ENCODE measurements at regions not wholly inside any gene's neighbourhood (a gene's known extent, or its start where the extent isn't known, plus 50 kb on each side); places are given as distances from the start of the nearest gene placed in this dataset.

DNA sequence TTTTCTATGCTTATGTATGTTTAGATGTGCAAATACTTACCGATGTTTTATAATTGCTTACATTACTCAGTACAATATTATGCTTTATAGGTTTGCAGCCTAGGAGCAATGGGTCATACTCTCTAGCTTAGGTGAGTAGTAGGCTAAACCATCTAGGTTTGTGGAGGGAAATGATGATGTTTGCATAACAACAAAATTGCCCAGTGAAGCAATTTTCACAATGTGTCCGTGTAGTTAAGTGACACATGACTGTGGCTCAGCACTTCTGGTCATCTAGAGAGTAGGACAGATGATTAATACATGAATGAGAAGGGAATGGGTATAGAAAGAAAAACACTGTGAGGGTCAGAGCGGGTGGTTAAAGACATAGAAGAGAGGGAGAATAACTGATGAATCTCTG, 2116.2 kb upstream of the PIK3C3 start:
- Histone ChIP-seq H3K4me1 (no peaks in the 10 kb centered on the region), H3K27me3 (replicated peaks; ENCODE audit: control insufficient read depth, insufficient read depth, low read length) (no peaks in the 10 kb centered on the region), H3K9me3 (no peaks in the 10 kb centered on the region), H3K4me3 (ENCODE audit: low read depth, low read length) (no peak overlapping the region), H3K36me3 (ENCODE audit: control insufficient read depth, insufficient read depth, low read length) (no peaks in the 10 kb centered on the region)
- BruUV-seq (replicated peaks), result no TSS peak
- Mint-ChIP-seq H3K9me3 (ENCODE audit: unreplicated experiment) (no peaks in the 10 kb centered on the region), H3K27ac (ENCODE audit: unreplicated experiment) (no peak overlapping the region), H3K4me1 (ENCODE audit: low read depth, unreplicated experiment) (peaks cover 5% of the 10 kb centered on the region), H3K27me3 (ENCODE audit: insufficient read depth, unreplicated experiment) (peaks cover 4% of the 10 kb centered on the region), H3K36me3 (ENCODE audit: insufficient read depth, unreplicated experiment) (no peaks in the 10 kb centered on the region), H3K4me3 (ENCODE audit: unreplicated experiment) (no peak overlapping the region)
- no peak for DNase-seq
- no peak for TF ChIP-seq CTCF (IDR thresholded peaks at IDR 0.05; ENCODE audit: insufficient read depth in 1 of 2, low read depth in 1 of 2, low read length in 1 of 2, severe bottlenecking in 1 of 2, unreplicated experiment in 1 of 2)
- POLR2A ChIA-PET, result no interaction called here
- CTCF ChIA-PET, result no interaction called here
- intact Hi-C loops (cut with micrococcal nuclease; ENCODE audit: unreplicated experiment), result no loop called here

- Mint-ChIP-seq H3K4me3 (ENCODE audit: unreplicated experiment) (no peak overlapping the region), H3K27me3 (ENCODE audit: insufficient read depth, unreplicated experiment) (no peaks in the 10 kb centered on the region), H3K36me3 (ENCODE audit: insufficient read depth, unreplicated experiment) (no peaks in the 10 kb centered on the region), H3K4me1 (ENCODE audit: low read depth, unreplicated experiment) (no peaks in the 10 kb centered on the region), H3K27ac (ENCODE audit: unreplicated experiment) (no peak overlapping the region), H3K9me3 (ENCODE audit: unreplicated experiment) (no peaks in the 10 kb centered on the region)
- Histone ChIP-seq H3K27me3 (replicated peaks; ENCODE audit: control insufficient read depth, insufficient read depth, low read length) (no peaks in the 10 kb centered on the region), H3K4me3 (ENCODE audit: low read depth, low read length) (no peak overlapping the region), H3K9me3 (no peaks in the 10 kb centered on the region), H3K4me1 (no peaks in the 10 kb centered on the region), H3K36me3 (ENCODE audit: control insufficient read depth, insufficient read depth, low read length) (no peaks in the 10 kb centered on the region)
- no peak for DNase-seq
- CTCF ChIA-PET, result no interaction called here
- intact Hi-C loops (cut with micrococcal nuclease; ENCODE audit: unreplicated experiment), result no loop called here
- BruUV-seq (replicated peaks), result no TSS peak
- POLR2A ChIA-PET, result no interaction called here
- no peak for TF ChIP-seq CTCF (IDR thresholded peaks at IDR 0.05; ENCODE audit: insufficient read depth in 1 of 2, low read depth in 1 of 2, low read length in 1 of 2, severe bottlenecking in 1 of 2, unreplicated experiment in 1 of 2)
These were observed 2119.6 kb upstream of the PIK3C3 start for GRCh38 chr18:39835303-39836030.

GRCh38 chr18:39834636-39835035, 2120.4 kb upstream of the PIK3C3 start:
- no peak for TF ChIP-seq CTCF (IDR thresholded peaks at IDR 0.05; ENCODE audit: insufficient read depth in 1 of 2, low read depth in 1 of 2, low read length in 1 of 2, severe bottlenecking in 1 of 2, unreplicated experiment in 1 of 2)
- Mint-ChIP-seq H3K4me3 (ENCODE audit: unreplicated experiment) (no peak overlapping the region), H3K4me1 (ENCODE audit: low read depth, unreplicated experiment) (no peaks in the 10 kb centered on the region), H3K36me3 (ENCODE audit: insufficient read depth, unreplicated experiment) (no peaks in the 10 kb centered on the region), H3K27ac (ENCODE audit: unreplicated experiment) (no peak overlapping the region), H3K9me3 (ENCODE audit: unreplicated experiment) (no peaks in the 10 kb centered on the region), H3K27me3 (ENCODE audit: insufficient read depth, unreplicated experiment) (no peaks in the 10 kb centered on the region)
- intact Hi-C loops (cut with micrococcal nuclease; ENCODE audit: unreplicated experiment), result no loop called here
- Histone ChIP-seq H3K4me1 (no peaks in the 10 kb centered on the region), H3K4me3 (ENCODE audit: low read depth, low read length) (no peak overlapping the region), H3K36me3 (ENCODE audit: control insufficient read depth, insufficient read depth, low read length) (no peaks in the 10 kb centered on the region), H3K27me3 (replicated peaks; ENCODE audit: control insufficient read depth, insufficient read depth, low read length) (no peaks in the 10 kb centered on the region), H3K9me3 (no peaks in the 10 kb centered on the region)
- DNase-seq, result no peak
- ChIA-PET POLR2A (no interaction called here), CTCF (no interaction called here)
- BruUV-seq (replicated peaks), result no TSS peak

Data from Caco-2 (cell line).